HG03575 (cell line): ENCODE measurements at regions not wholly inside any gene's neighbourhood (a gene's known extent, or its start where the extent isn't known, plus 50 kb on each side); places are given as distances from the start of the nearest gene placed in this dataset.

Experiments
- ATAC-seq: cut with Tn5 transposase; IDR thresholded peaks from one replicate; pipeline ENCODE4 v1.9.1; 2021; ENCODE audit not compliant: unreplicated experiment, insufficient number of reproducible peaks, low FRiP score; ENCODE audit errors: extremely low read depth

DNA sequence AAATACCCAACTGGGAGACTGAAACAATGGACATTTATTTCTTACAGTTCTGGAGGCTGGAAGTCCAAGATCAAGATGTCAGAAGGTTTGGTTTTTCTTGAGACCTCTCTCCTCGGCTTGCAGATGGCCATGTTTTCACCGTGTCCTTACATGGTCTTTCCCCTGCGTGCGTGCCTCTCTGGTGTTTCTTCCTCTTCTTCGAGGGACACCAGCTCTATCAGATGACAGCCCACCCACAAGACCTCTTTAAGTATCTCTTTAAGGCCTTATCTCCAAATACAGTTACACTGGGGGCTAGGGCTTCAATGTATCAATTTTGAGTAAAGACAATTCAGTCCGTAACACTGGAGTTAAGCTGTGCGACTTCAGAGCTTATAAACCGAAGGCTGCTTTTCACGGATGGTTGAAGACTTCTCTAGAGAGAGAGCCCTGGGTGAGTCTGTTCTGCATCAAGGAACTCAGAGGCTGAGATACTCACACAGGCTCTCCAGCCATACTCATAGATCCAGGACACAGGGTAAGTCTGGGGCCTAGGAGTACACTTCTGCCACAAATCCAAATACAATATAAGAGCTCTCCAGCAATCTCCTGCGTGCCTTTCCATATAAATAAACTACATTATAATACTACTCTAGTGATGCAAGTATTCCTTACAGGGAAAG is 339.9 kb upstream of the PKDCC start:
- no peak for ATAC-seq

- no peak for ATAC-seq
Observed at GRCh38 chr2:41709702-41710599, 337.9 kb upstream of the PKDCC start.

DNA sequence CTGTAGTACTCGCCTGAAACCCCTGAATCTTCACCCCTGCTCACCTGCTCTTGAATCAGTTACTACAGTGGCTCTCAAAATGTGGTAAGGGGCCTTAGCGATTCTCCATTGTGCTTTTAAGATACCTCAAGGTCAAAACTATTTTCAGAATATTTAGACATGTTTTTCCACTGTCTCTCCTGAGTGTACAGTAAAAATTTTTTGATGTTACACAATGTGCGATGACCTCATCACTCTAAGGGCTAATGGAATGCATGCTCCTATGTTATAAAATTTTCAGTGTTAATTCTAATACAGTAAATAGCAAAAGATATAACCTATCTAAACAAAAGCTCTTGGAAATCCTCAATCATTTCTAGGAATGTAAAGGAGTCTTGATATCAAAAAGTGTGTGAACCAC is 336.9 kb upstream of the PKDCC start:
- ATAC-seq = no peak

- no peak for ATAC-seq
Observed at GRCh38 chr2:41711736-41712135, 336.1 kb upstream of the PKDCC start.

- ATAC-seq = no peak
Observed at GRCh38 chr2:41716497-41716896, 331.3 kb upstream of the PKDCC start.

- no peak for ATAC-seq
Observed at GRCh38 chr2:41717839-41718238, 330.0 kb upstream of the PKDCC start.

DNA sequence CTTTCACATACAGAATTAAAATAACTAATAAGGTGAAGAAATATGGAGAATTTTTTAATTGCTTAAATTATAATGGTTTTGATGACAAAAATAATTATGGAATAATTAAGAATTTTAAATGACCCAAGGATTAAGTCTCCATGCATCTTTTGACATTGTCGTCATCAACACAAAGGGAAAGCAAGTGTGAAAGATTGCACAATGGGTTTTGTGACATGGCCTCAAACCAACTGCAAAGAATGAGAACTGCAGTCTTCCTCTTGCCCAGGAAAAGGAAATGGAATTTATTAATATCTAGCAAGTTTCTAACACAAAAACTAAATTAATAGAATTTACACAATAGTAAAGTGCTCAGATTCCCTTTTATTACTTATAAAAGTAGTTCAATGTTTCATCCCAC is 329.1 kb upstream of the PKDCC start:
- no peak for ATAC-seq

DNA sequence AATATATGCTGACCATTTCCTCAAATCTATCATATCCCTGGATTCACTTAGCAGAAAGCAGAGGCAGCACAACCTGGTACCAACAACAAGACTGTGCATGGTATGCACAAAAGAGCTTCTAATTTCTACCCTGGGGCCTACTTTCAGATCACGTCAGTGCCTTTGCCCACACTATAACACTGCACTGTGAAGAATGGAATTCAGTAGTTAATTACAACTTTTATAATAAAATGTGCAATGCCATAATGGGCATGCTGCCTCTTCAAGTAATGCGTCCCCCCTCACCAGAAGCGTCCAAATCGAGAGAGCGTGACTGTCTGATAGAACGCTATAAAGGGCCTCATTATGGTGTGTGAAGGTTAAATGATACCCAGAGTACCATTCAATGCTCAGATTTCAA is 328.1 kb upstream of the PKDCC start:
- no peak for ATAC-seq

DNA sequence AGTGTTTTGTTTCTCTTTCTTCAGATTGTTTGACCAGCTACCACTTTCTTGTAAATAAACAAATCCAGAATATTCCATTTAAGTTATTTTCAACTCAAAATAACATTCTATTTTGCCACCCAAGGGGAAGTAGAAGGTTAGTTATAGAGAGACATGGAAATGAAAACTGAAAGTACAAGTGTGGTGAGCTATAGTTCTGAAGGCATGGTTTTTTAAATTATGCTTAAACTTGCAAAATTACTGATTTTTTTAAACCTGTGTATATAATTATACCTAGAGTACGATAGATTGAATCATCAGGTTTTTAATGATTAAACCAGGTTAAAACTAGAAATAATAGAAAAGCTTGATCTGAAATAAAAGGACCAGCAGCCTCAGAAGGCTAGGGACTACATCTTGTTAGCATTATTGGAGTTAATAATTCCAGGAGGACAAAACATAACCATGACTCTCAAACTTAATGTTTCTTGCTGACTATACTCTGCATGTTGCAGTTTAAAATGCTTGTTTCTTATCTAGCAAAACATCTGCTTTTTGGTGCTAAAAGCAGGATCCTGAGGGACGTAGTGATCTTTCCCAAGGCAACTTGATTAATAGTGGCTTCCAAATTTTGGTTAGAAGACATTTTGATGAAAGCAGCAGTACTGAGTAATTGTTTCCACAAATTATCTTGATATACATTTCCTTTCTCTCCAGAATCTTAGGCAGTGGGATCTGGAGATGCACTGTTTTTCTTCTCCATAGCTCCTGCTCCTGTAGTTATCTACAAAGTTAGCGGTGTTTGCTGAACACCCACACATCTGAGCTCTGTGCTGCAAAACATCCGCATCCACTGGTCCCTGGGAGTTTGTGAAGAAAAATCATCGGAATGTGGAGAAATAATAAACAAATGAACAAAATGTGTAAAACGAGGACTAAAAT is 327.2 kb upstream of the PKDCC start:
- peak; percentile 36 for ATAC-seq

DNA sequence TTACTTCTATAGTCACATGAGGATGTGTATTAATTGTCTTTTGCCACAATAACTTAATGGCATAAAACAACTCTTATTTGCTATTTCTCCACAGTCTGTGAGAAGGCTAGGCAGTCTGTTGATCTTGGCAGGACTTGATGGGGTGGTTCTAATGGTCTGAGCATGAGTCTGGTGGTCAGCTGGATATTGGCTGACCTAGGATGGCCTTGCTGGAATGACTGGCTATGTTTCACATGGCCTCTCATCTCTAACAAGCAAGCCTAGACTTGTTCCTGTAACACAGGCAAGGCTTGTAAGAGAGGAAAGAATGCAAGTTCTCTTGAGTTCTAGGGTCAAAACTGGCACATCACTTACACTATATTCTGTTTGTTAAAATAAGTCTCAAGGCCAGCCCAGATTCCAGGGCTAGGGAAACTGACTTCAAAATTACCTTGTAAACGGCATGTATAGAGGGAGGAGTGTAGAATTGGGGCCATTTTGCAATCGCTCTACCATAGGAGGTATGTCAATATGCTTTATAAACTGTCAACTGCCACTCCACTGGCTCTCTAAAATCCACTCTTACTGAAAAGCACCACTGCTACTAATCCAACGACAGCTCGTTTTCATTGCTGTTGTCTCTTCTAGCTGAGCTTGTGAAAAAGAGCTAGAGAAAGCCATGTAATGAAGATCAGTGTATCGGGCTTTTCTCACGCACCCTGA is 325.0 kb upstream of the PKDCC start:
- no peak for ATAC-seq

GRCh38 chr2:41723526-41723925 is 324.3 kb upstream of the PKDCC start:
- ATAC-seq = no peak

DNA sequence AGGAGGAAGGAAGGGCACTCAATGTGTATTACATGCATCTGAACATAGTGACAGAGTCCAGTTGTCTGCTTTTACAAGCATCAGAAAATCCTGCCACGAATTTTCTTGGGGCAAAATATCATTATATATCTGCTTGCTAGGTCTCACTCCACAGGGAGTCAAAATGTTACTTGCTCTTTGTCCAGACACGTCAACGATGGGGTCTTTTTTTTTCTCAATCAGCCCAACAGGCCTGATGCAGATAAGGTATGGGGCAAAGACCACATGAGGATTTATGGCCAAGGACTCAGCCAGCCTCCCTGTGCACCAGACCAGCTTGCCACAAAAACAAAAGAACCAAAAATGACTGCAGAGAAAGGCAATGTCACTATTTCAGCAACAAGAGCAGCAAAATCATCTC is 323.4 kb upstream of the PKDCC start:
- no peak for ATAC-seq

DNA sequence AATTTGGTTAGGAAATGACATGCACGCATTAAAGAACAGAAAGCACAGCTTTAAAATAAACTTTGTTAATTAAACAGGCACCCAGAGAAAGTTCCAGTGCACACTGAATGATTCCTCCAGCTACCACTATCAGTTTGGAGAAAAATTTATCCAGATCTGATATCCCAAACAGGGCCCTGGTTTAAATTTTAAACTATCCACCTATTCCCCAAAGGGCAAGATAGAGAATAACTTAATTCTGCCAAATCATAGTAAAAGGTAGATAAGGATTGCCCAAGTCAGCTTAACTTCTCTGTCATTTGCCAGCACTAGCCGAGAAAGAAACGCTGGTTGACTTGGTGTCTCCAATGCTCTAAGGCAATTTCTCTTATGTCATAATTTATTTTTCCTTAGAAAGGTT is 321.9 kb upstream of the PKDCC start:
- ATAC-seq = no peak

- ATAC-seq = no peak
Observed at GRCh38 chr2:41726364-41726763, 321.5 kb upstream of the PKDCC start.

GRCh38 chr2:41727152-41727551 is 320.7 kb upstream of the PKDCC start:
- ATAC-seq = no peak

- no peak for ATAC-seq
Observed at GRCh38 chr2:41727711-41728110, 320.1 kb upstream of the PKDCC start.

GRCh38 chr2:41728788-41729338 is 319.0 kb upstream of the PKDCC start:
- ATAC-seq = no peak

GRCh38 chr2:41729800-41730364 is 317.9 kb upstream of the PKDCC start:
- no peak for ATAC-seq
